ENCODE measurements at regions not wholly inside any gene's neighbourhood (a gene's known extent, or its start where the extent isn't known, plus 50 kb on each side); places are given as distances from the start of the nearest gene placed in this dataset.

GRCh38 chr4:66430856-66431255 lies 760.6 kb upstream of the EPHA5 start:
- no peak overlapping the region for H3K4me3 Mint-ChIP-seq
- no peaks in the 10 kb centered on the region for H3K4me1 Mint-ChIP-seq
- ChIA-PET POLR2A (no interaction called here), CTCF (no interaction called here)
- H3K36me3 Mint-ChIP-seq: no peaks in the 10 kb centered on the region
- H3K27ac Mint-ChIP-seq: no peak overlapping the region
- Histone ChIP-seq H3K36me3 (ENCODE audit: insufficient read depth, low read length) (no peaks in the 10 kb centered on the region), H3K27me3 (ENCODE audit: insufficient read depth, low read length, poor library complexity, severe bottlenecking) (no peaks in the 10 kb centered on the region), H3K4me3 (ENCODE audit: low read length) (no peak overlapping the region), H3K27ac (ENCODE audit: low read depth, low read length) (no peak overlapping the region), H3K4me1 (ENCODE audit: insufficient read depth, low read length) (no peaks in the 10 kb centered on the region), H3K9me3 (ENCODE audit: low read length) (peaks cover 3% of the 10 kb centered on the region)
- DNase-seq: no peak
- H3K9me3 Mint-ChIP-seq: peaks cover 4 to 21% (median 13%) of the 10 kb centered on the region in 5 donors
- H3K27me3 Mint-ChIP-seq: no peaks in the 10 kb centered on the region

DNA sequence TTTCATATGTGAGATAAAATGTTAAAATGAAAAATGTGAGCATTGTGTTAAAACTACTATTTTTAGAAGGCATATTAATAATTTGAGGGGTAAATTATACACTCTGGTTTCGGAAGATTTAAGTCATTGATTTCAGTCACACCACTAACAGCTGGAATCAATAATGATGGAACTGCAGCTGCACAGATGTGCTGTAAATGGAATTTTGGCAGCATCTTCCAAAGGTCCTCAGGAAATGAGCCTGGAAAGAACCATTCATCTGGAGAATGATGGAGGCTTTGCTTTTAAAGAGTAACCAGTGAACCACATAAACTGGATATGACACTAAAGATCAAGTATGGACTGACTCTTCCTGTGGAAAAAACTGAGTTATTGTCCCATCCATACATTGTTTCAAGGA lies 759.0 kb upstream of the EPHA5 start:
- H3K27ac ChIP-seq (ENCODE audit: low read depth, low read length): no peak overlapping the region
- H3K36me3 Mint-ChIP-seq: no peaks in the 10 kb centered on the region
- H3K4me1 Mint-ChIP-seq: no peaks in the 10 kb centered on the region
- no peaks in the 10 kb centered on the region for H3K27me3 Mint-ChIP-seq
- ChIA-PET CTCF (no interaction called here), POLR2A (no interaction called here)
- H3K4me3 Mint-ChIP-seq: no peak overlapping the region
- H3K4me1 ChIP-seq (ENCODE audit: insufficient read depth, low read length): no peaks in the 10 kb centered on the region
- peaks cover 3 to 35% (median 10%) of the 10 kb centered on the region in 5 donors for H3K9me3 Mint-ChIP-seq
- no peaks in the 10 kb centered on the region for H3K27me3 ChIP-seq (ENCODE audit: insufficient read depth, low read length, poor library complexity, severe bottlenecking)
- H3K9me3 ChIP-seq (ENCODE audit: low read length): no peaks in the 10 kb centered on the region
- H3K36me3 ChIP-seq (ENCODE audit: insufficient read depth, low read length): no peaks in the 10 kb centered on the region
- no peak overlapping the region for H3K27ac Mint-ChIP-seq
- no peak overlapping the region for H3K4me3 ChIP-seq (ENCODE audit: low read length)
- DNase-seq: no peak

GRCh38 chr4:66416425-66416824 lies 746.1 kb upstream of the EPHA5 start:
- no peaks in the 10 kb centered on the region for H3K4me1 ChIP-seq (ENCODE audit: insufficient read depth, low read length)
- ChIA-PET CTCF (no interaction called here), POLR2A (no interaction called here)
- no peak overlapping the region for H3K4me3 ChIP-seq (ENCODE audit: low read length)
- Mint-ChIP-seq H3K36me3 (no peaks in the 10 kb centered on the region), H3K4me1 (no peaks in the 10 kb centered on the region), H3K9me3 (peaks cover 10 to 33% (median 23%) of the 10 kb centered on the region in 5 donors), H3K4me3 (no peak overlapping the region), H3K27ac (no peak overlapping the region), H3K27me3 (no peaks in the 10 kb centered on the region)
- no peak overlapping the region for H3K27ac ChIP-seq (ENCODE audit: low read depth, low read length)
- no peaks in the 10 kb centered on the region for H3K36me3 ChIP-seq (ENCODE audit: insufficient read depth, low read length)
- no peaks in the 10 kb centered on the region for H3K27me3 ChIP-seq (ENCODE audit: insufficient read depth, low read length, poor library complexity, severe bottlenecking)
- DNase-seq: no peak
- no peaks in the 10 kb centered on the region for H3K9me3 ChIP-seq (ENCODE audit: low read length)

- CTCF ChIA-PET: no interaction called here
- Mint-ChIP-seq H3K4me1 (no peaks in the 10 kb centered on the region), H3K36me3 (no peaks in the 10 kb centered on the region)
These were observed 733.9 kb upstream of the EPHA5 start for GRCh38 chr4:66404141-66404540.

GRCh38 chr4:66376921-66377320 lies 706.6 kb upstream of the EPHA5 start:
- H3K36me3 Mint-ChIP-seq: no peaks in the 10 kb centered on the region
- ChIA-PET CTCF (no interaction called here), POLR2A (no interaction called here)
- peaks cover 8 to 23% (median 10%) of the 10 kb centered on the region in 5 donors for H3K9me3 Mint-ChIP-seq
- Histone ChIP-seq H3K9me3 (ENCODE audit: low read length) (no peaks in the 10 kb centered on the region), H3K4me1 (ENCODE audit: insufficient read depth, low read length) (no peaks in the 10 kb centered on the region), H3K36me3 (ENCODE audit: insufficient read depth, low read length) (no peaks in the 10 kb centered on the region), H3K27ac (ENCODE audit: low read depth, low read length) (no peak overlapping the region), H3K4me3 (ENCODE audit: low read length) (no peak overlapping the region), H3K27me3 (ENCODE audit: insufficient read depth, low read length, poor library complexity, severe bottlenecking) (no peaks in the 10 kb centered on the region)
- no peak overlapping the region for H3K4me3 Mint-ChIP-seq
- H3K27me3 Mint-ChIP-seq: no peaks in the 10 kb centered on the region
- no peak overlapping the region for H3K27ac Mint-ChIP-seq
- no peak for DNase-seq
- no peaks in the 10 kb centered on the region for H3K4me1 Mint-ChIP-seq

More at GRCh38 chr4:66404141-66404540, 733.9 kb upstream of the EPHA5 start:
- H3K4me1 ChIP-seq (ENCODE audit: insufficient read depth, low read length): no peaks in the 10 kb centered on the region
- no peaks in the 10 kb centered on the region for H3K9me3 ChIP-seq (ENCODE audit: low read length)
- H3K27ac Mint-ChIP-seq: no peak overlapping the region
- H3K4me3 ChIP-seq (ENCODE audit: low read length): no peak overlapping the region
- H3K27me3 ChIP-seq (ENCODE audit: insufficient read depth, low read length, poor library complexity, severe bottlenecking): no peaks in the 10 kb centered on the region
- H3K36me3 ChIP-seq (ENCODE audit: insufficient read depth, low read length): no peaks in the 10 kb centered on the region
- no peak for DNase-seq
- H3K27ac ChIP-seq (ENCODE audit: low read depth, low read length): no peak overlapping the region
- peaks cover 3 to 29% (median 9%) of the 10 kb centered on the region in 5 donors for H3K9me3 Mint-ChIP-seq
- H3K4me3 Mint-ChIP-seq: no peak overlapping the region
- POLR2A ChIA-PET: no interaction called here
- peaks cover 0 to 3% of the 10 kb centered on the region in 2 donors for H3K27me3 Mint-ChIP-seq

DNA sequence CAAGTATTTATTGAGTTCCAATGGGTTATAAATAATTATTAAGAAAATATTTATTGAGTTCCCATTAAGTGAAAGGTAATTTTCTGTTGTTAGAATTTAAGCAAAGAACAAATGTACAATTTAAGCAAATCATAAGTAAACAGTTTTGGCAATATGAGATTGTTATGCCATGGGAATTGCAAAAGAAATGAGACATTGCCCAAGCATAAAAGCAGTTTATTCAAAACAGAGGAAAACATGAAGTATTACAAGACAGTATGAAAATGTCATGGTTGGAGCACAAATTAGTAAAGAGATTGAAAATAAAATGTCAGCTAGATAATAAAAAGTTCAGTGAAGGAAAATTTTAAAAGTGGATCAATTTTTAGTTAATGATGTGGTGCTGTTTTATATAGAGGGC lies 706.1 kb upstream of the EPHA5 start:
- CTCF ChIA-PET: no interaction called here
- Histone ChIP-seq H3K27ac (ENCODE audit: low read depth, low read length) (no peak overlapping the region), H3K9me3 (ENCODE audit: low read length) (no peaks in the 10 kb centered on the region), H3K4me1 (ENCODE audit: insufficient read depth, low read length) (no peaks in the 10 kb centered on the region), H3K27me3 (ENCODE audit: insufficient read depth, low read length, poor library complexity, severe bottlenecking) (no peaks in the 10 kb centered on the region), H3K36me3 (ENCODE audit: insufficient read depth, low read length) (no peaks in the 10 kb centered on the region), H3K4me3 (ENCODE audit: low read length) (no peak overlapping the region)
- no peaks in the 10 kb centered on the region for H3K27me3 Mint-ChIP-seq
- no peak for DNase-seq
- H3K9me3 Mint-ChIP-seq: peaks cover 8 to 24% (median 13%) of the 10 kb centered on the region in 5 donors
- H3K36me3 Mint-ChIP-seq: no peaks in the 10 kb centered on the region
- no peak overlapping the region for H3K4me3 Mint-ChIP-seq
- no peak overlapping the region for H3K27ac Mint-ChIP-seq
- no peaks in the 10 kb centered on the region for H3K4me1 Mint-ChIP-seq
- POLR2A ChIA-PET: no interaction called here

DNA sequence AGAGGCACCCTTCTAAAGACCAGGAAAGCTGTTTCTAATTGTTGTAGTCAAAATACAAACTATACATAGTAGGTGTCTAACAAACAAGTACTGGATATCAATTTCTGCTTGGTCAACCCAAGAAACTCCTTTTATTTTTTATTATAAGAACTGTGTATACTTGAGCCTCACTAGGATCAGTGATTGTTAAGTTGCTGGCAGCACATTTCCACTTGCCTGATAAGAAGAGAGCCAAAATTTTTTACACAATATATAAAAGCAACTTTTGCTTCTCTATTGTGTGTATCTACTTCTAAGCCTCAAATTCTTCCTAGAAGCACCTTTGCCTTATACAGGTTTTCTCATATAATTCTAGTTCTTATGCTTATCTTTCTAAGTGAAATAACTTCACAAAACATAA lies 703.0 kb upstream of the EPHA5 start:
- Mint-ChIP-seq H3K4me3 (no peak overlapping the region), H3K4me1 (no peaks in the 10 kb centered on the region), H3K9me3 (peaks cover 0 to 33% (median 5%) of the 10 kb centered on the region in 5 donors), H3K36me3 (no peaks in the 10 kb centered on the region), H3K27ac (no peak overlapping the region), H3K27me3 (no peaks in the 10 kb centered on the region)
- Histone ChIP-seq H3K27ac (ENCODE audit: low read depth, low read length) (no peak overlapping the region), H3K4me3 (ENCODE audit: low read length) (no peak overlapping the region), H3K27me3 (ENCODE audit: insufficient read depth, low read length, poor library complexity, severe bottlenecking) (no peaks in the 10 kb centered on the region), H3K4me1 (ENCODE audit: insufficient read depth, low read length) (no peaks in the 10 kb centered on the region), H3K36me3 (ENCODE audit: insufficient read depth, low read length) (no peaks in the 10 kb centered on the region), H3K9me3 (ENCODE audit: low read length) (no peaks in the 10 kb centered on the region)
- DNase-seq: no peak
- CTCF ChIA-PET: no interaction called here
- POLR2A ChIA-PET: no interaction called here

- no peaks in the 10 kb centered on the region for H3K27me3 Mint-ChIP-seq
- no peak overlapping the region for H3K4me3 Mint-ChIP-seq
- no peaks in the 10 kb centered on the region for H3K36me3 Mint-ChIP-seq
- CTCF ChIA-PET: no interaction called here
- Histone ChIP-seq H3K27ac (ENCODE audit: low read depth, low read length) (no peak overlapping the region), H3K27me3 (ENCODE audit: insufficient read depth, low read length, poor library complexity, severe bottlenecking) (no peaks in the 10 kb centered on the region), H3K36me3 (ENCODE audit: insufficient read depth, low read length) (no peaks in the 10 kb centered on the region), H3K4me3 (ENCODE audit: low read length) (no peak overlapping the region), H3K9me3 (ENCODE audit: low read length) (no peaks in the 10 kb centered on the region), H3K4me1 (ENCODE audit: insufficient read depth, low read length) (no peaks in the 10 kb centered on the region)
- no peak overlapping the region for H3K27ac Mint-ChIP-seq
- POLR2A ChIA-PET: no interaction called here
- H3K9me3 Mint-ChIP-seq: peaks cover 0 to 36% (median 5%) of the 10 kb centered on the region in 5 donors
- no peaks in the 10 kb centered on the region for H3K4me1 Mint-ChIP-seq
- no peak for DNase-seq
These were observed 702.4 kb upstream of the EPHA5 start for GRCh38 chr4:66372706-66373105.

GRCh38 chr4:66367043-66367660 lies 696.9 kb upstream of the EPHA5 start:
- Histone ChIP-seq H3K9me3 (ENCODE audit: low read length) (no peaks in the 10 kb centered on the region), H3K27ac (ENCODE audit: low read depth, low read length) (no peak overlapping the region), H3K4me3 (ENCODE audit: low read length) (no peak overlapping the region), H3K36me3 (ENCODE audit: insufficient read depth, low read length) (no peaks in the 10 kb centered on the region), H3K4me1 (ENCODE audit: insufficient read depth, low read length) (no peaks in the 10 kb centered on the region), H3K27me3 (ENCODE audit: insufficient read depth, low read length, poor library complexity, severe bottlenecking) (no peaks in the 10 kb centered on the region)
- H3K9me3 Mint-ChIP-seq: peaks cover 2 to 39% (median 4%) of the 10 kb centered on the region in 5 donors
- H3K27ac Mint-ChIP-seq: no peak overlapping the region
- POLR2A ChIA-PET: no interaction called here
- no peaks in the 10 kb centered on the region for H3K27me3 Mint-ChIP-seq
- no peak overlapping the region for H3K4me3 Mint-ChIP-seq
- H3K4me1 Mint-ChIP-seq: no peaks in the 10 kb centered on the region
- DNase-seq: no peak
- CTCF ChIA-PET: no interaction called here
- no peaks in the 10 kb centered on the region for H3K36me3 Mint-ChIP-seq

Data from CD8-positive, alpha-beta memory T cell (primary cell).